ENCODE measurements at regions not wholly inside any gene's neighbourhood (a gene's known extent, or its start where the extent isn't known, plus 50 kb on each side); places are given as distances from the start of the nearest gene placed in this dataset.

DNA sequence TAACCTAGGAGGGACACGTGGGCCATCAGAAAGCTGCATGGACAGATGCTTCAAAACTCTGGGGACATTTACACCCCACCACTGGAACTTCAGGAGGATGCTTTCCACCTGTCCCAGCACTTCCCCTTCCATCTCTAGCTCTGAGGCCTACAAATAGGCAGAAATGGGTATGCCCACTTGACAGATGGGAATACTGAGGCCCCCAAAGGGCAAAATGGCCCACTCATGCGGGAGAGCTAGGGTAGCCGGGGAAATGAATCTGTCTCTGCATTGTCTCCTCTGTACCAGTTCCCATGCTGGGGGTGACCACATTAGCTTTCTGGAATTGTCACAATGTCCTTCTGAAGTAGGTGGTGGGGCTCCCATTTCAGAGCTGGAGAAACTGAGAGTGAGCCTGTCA, 592.1 kb upstream of the CDH5 start:
- TF ChIP-seq, protein P1, sequence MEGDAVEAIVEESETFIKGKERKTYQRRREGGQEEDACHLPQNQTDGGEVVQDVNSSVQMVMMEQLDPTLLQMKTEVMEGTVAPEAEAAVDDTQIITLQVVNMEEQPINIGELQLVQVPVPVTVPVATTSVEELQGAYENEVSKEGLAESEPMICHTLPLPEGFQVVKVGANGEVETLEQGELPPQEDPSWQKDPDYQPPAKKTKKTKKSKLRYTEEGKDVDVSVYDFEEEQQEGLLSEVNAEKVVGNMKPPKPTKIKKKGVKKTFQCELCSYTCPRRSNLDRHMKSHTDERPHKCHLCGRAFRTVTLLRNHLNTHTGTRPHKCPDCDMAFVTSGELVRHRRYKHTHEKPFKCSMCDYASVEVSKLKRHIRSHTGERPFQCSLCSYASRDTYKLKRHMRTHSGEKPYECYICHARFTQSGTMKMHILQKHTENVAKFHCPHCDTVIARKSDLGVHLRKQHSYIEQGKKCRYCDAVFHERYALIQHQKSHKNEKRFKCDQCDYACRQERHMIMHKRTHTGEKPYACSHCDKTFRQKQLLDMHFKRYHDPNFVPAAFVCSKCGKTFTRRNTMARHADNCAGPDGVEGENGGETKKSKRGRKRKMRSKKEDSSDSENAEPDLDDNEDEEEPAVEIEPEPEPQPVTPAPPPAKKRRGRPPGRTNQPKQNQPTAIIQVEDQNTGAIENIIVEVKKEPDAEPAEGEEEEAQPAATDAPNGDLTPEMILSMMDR (conservative IDR thresholded peaks at IDR 0.05 in 1 of 2, IDR thresholded peaks at IDR 0.05 in 1 of 2; ENCODE audit: low read depth in 1 of 2, low read length in 2 of 2), result no peak
- no peak for TF ChIP-seq EZH2 (IDR thresholded peaks at IDR 0.05; ENCODE audit: low read length, missing control alignments)
